ENCODE measurements at regions not wholly inside any gene's neighbourhood (a gene's known extent, or its start where the extent isn't known, plus 50 kb on each side); places are given as distances from the start of the nearest gene placed in this dataset.

DNA sequence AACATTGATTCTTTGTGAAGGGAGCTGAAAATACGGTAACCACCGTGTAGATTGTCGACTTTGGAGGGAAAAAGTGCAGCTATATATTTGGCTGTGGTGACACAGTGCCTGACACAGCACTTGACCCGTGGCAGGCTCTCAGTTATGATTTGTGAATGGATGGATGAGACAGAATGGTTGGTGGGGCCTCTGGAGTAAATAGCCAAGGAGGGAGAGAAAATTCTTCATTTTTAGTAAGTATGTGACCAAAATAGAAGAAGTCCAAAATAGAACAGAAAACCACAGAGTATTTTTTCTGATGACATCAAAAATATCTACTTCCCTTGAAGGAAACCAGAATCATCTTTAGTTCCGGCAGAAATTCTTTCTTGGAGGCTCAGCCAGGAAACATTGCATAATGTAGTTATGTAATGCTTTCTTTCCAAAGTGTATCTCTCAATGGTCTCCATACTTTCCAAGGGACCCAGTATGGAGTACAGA lies 82.0 kb upstream of the WSCD2 start:
- no peak overlapping the region for H4K91ac ChIP-seq (ENCODE audit: insufficient read depth, low read depth, low read length)
- H2AFZ ChIP-seq (replicated peaks; ENCODE audit: low read length, poor library complexity), result no peak overlapping the region
- intact Hi-C loops (cut with micrococcal nuclease), result no loop called here
- no peaks in the 10 kb centered on the region for H4K20me1 ChIP-seq (ENCODE audit: insufficient read depth, low read length)
- no peak overlapping the region for H2BK120ac ChIP-seq (ENCODE audit: low read depth, low read length)
- no peak for TF ChIP-seq CHD1 (IDR thresholded peaks at IDR 0.05; ENCODE audit: low read depth, low read length)
- TF ChIP-seq, protein P1, sequence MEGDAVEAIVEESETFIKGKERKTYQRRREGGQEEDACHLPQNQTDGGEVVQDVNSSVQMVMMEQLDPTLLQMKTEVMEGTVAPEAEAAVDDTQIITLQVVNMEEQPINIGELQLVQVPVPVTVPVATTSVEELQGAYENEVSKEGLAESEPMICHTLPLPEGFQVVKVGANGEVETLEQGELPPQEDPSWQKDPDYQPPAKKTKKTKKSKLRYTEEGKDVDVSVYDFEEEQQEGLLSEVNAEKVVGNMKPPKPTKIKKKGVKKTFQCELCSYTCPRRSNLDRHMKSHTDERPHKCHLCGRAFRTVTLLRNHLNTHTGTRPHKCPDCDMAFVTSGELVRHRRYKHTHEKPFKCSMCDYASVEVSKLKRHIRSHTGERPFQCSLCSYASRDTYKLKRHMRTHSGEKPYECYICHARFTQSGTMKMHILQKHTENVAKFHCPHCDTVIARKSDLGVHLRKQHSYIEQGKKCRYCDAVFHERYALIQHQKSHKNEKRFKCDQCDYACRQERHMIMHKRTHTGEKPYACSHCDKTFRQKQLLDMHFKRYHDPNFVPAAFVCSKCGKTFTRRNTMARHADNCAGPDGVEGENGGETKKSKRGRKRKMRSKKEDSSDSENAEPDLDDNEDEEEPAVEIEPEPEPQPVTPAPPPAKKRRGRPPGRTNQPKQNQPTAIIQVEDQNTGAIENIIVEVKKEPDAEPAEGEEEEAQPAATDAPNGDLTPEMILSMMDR (conservative IDR thresholded peaks at IDR 0.05; ENCODE audit: low read depth, low read length), result no peak
- TF ChIP-seq, protein P2, sequence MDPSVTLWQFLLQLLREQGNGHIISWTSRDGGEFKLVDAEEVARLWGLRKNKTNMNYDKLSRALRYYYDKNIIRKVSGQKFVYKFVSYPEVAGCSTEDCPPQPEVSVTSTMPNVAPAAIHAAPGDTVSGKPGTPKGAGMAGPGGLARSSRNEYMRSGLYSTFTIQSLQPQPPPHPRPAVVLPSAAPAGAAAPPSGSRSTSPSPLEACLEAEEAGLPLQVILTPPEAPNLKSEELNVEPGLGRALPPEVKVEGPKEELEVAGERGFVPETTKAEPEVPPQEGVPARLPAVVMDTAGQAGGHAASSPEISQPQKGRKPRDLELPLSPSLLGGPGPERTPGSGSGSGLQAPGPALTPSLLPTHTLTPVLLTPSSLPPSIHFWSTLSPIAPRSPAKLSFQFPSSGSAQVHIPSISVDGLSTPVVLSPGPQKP (IDR thresholded peaks at IDR 0.05; ENCODE audit: borderline replicate concordance, low read depth, low read length), result no peak
- TF ChIP-seq POLR2A (IDR thresholded peaks at IDR 0.05; ENCODE audit: low read depth, low read length), result no peak
- TF ChIP-seq BHLHE40 (IDR thresholded peaks at IDR 0.05; ENCODE audit: low read depth, low read length), result no peak
- TF ChIP-seq, protein P3, sequence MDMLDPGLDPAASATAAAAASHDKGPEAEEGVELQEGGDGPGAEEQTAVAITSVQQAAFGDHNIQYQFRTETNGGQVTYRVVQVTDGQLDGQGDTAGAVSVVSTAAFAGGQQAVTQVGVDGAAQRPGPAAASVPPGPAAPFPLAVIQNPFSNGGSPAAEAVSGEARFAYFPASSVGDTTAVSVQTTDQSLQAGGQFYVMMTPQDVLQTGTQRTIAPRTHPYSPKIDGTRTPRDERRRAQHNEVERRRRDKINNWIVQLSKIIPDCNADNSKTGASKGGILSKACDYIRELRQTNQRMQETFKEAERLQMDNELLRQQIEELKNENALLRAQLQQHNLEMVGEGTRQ (IDR thresholded peaks at IDR 0.05; ENCODE audit: low read depth, low read length), result no peak
- TF ChIP-seq MXI1 (IDR thresholded peaks at IDR 0.05; ENCODE audit: borderline replicate concordance, low read depth, low read length), result no peak
- no TSS peak for BruUV-seq (replicated peaks)
- H3K9ac ChIP-seq (ENCODE audit: low read depth, low read length), result no peak overlapping the region
- no peak overlapping the region for H4K5ac ChIP-seq (ENCODE audit: low read depth, low read length)
- H3K36me3 ChIP-seq (ENCODE audit: control insufficient read depth, insufficient read depth, low read length), result no peaks in the 10 kb centered on the region
- dilution Hi-C loops (cut with HindIII; ENCODE audit: low sequenced_read_pairs, unreplicated experiment), result no loop called here
- ChIA-PET POLR2A (ENCODE audit: unreplicated experiment) (no interaction called here), CTCF (no interaction called here)
- H3K4me1 ChIP-seq (ENCODE audit: control insufficient read depth, insufficient read depth, low read length), result no peaks in the 10 kb centered on the region
- no peak overlapping the region for H2AK9ac ChIP-seq (replicated peaks; ENCODE audit: low read depth, low read length, poor library complexity)
- no peak overlapping the region for H3K4me2 ChIP-seq (ENCODE audit: low read depth, low read length)
- H3K4me3 ChIP-seq (ENCODE audit: insufficient read depth, low read depth, low read length), result no peak overlapping the region
- H3K79me1 ChIP-seq (ENCODE audit: low read depth in 1 of 2, low read length in 2 of 2), result no peaks in the 10 kb centered on the region
- H2BK5ac ChIP-seq (ENCODE audit: low read depth, low read length, poor library complexity, severe bottlenecking), result no peak overlapping the region
- WGBS, 2 experiments (ENCODE audit: extremely low coverage in 2 of 2, insufficient read length in 1 of 2), result 0% methylated on average over 1 of the region's 5 CpGs; no CpG with 5 or more reads in 1 of the 2 experiments
- H3K27me3 ChIP-seq (ENCODE audit: control insufficient read depth, insufficient read depth, low read length), result no peaks in the 10 kb centered on the region
- no peak overlapping the region for H3K18ac ChIP-seq (ENCODE audit: low read depth, low read length)
- H3K9me1 ChIP-seq (ENCODE audit: insufficient read depth, low read length), result no peaks in the 10 kb centered on the region
- in situ Hi-C loops (cut with MboI; ENCODE audit: low sequenced_read_pairs), result no loop called here
- H4K8ac ChIP-seq (ENCODE audit: low read depth in 2 of 2, low read length in 2 of 2), result no peak overlapping the region
- no peak overlapping the region for H2AK5ac ChIP-seq (ENCODE audit: low read depth, low read length)
- H3K4ac ChIP-seq (ENCODE audit: low read depth, low read length), result no peak overlapping the region
- no peaks in the 10 kb centered on the region for H3K9me3 ChIP-seq (ENCODE audit: control insufficient read depth, insufficient read depth, low read length)
- ATAC-seq (ENCODE audit: low read depth), result no peak
- DNase-seq, result no peak
- H3K27ac ChIP-seq (ENCODE audit: insufficient read depth, low read length), result no peak overlapping the region
- no peak overlapping the region for H3K56ac ChIP-seq (ENCODE audit: extremely low read depth, insufficient read depth, low read length)
- H2BK20ac ChIP-seq (ENCODE audit: low read depth, low read length), result no peak overlapping the region
- no peak overlapping the region for H3K14ac ChIP-seq (replicated peaks; ENCODE audit: low read depth, low read length)
- no peak overlapping the region for H3K23ac ChIP-seq (ENCODE audit: low read depth, low read length)
- no peak overlapping the region for H2BK15ac ChIP-seq (ENCODE audit: low read depth, low read length)

All from IMR-90 (cell line).